ENCODE measurements at regions not wholly inside any gene's neighbourhood (a gene's known extent, or its start where the extent isn't known, plus 50 kb on each side); places are given as distances from the start of the nearest gene placed in this dataset.
"Not testable (repeated sequence)": the region's sequence is repeated elsewhere in the genome, so short reads cannot be mapped to it uniquely, and the experiment has no call there.

DNA sequence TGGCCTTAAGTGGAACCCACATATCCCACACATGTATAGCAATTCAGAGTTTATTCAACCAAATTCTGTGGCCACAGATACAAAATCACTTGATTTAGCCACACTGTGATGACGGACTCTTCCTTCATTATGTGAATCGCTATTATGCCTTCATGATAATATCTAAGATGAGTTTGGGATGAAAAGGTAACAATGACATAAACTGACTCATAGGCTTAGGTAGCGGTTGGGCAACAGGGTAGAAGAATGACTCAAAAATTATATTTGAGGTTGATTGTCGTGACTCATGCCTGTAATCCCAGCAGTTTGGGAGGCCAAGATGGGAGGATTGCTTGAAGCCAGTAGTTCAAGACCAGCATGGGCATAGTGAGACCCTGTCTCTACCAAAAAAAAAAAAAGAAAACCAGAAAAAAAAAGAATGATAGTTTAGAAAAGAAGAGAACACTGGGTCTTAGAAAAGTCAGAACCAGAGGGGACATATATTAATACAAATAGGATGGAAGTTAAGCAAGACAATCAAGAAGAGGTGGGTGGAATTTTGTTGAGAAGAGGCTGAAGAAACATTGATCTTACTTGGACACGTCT, 70.4 kb upstream of the USP9X start:
- H3K9me3 Mint-ChIP-seq = no peaks in the 10 kb centered on the region
- H3K36me3 Mint-ChIP-seq = no peaks in the 10 kb centered on the region
- no peak for DNase-seq (ENCODE audit: low spot score in 2 of 2)
- no peak overlapping the region for H3K27ac Mint-ChIP-seq
- ATAC-seq = peak; percentile 80
- H3K4me3 Mint-ChIP-seq = no peak overlapping the region
- H3K4me1 Mint-ChIP-seq = peaks cover 10% of the 10 kb centered on the region

DNA sequence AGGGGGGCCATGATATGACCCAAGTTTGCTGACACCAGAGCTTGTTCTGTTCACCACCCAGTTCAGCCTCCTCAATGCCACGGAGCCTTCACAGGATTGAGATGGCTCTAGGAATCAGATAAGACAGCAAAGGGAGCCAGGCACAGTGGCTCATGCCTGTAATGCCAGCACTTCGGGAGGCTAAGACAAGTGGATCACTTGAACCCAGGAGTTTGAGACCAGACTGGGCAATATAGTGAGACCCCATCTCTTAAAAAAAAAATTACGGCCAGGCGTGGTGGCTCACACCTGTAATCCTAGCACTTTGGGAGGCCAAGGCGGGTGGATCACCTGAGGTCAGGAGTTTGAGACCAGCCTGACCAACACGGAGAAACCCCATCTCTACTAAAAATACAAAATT, 67.5 kb upstream of the USP9X start:
- not testable (repeated sequence) for H3K36me3 Mint-ChIP-seq; H3K4me3 Mint-ChIP-seq; H3K9me3 Mint-ChIP-seq; H3K4me1 Mint-ChIP-seq; H3K27ac Mint-ChIP-seq; DNase-seq (ENCODE audit: low spot score in 2 of 2); ATAC-seq

DNA sequence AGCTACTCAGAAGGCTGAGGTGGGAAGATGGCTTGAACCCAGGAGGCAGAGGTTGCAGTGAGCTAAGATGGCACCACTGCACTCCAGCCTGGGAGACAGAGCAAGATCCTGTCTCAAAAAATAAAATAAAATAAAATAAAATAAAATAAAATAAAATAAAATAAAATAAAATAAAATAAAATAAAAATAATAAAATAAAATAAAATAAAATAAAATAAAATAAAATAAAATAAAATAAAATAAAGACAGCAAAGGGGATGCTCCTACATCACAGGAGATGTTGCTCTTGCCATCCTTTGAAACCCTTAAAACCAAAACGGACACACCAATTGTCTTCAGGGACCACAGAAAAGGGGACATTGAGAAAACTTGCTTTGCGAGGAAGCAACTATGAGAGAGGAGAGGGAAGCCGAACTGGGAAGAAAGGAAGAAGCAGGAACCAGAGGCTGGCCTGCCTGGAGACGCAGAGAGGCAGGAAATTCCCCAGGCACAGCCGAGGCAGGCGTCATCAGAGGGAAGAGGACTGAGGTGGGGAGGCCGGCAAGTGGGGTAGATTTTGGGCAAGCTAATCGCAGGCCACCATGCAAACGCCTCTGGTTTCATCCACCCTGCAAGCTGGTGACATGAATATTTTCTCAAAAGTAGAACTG, 66.7 kb upstream of the USP9X start:
- H3K4me3 Mint-ChIP-seq; H3K27ac Mint-ChIP-seq; H3K36me3 Mint-ChIP-seq; H3K4me1 Mint-ChIP-seq; H3K9me3 Mint-ChIP-seq; ATAC-seq; DNase-seq (ENCODE audit: low spot score in 2 of 2): not testable (repeated sequence)

DNA sequence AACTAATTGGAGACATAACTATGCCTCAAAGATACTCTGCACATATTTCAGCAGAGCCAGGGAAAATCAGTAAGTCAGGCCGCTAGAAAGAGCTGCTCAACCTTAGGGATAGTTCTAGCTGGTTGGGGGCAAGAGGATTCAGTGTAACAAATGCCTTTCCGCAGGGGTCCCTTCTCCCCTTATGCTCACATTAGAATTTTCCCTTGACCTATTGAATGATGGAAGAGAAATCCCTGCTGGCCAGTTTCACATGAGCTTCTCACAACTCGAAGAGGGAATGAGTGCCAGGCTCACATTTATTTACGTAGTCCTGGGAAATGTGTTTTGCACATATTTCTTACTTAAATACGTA, 66.2 kb upstream of the USP9X start:
- no peak for DNase-seq (ENCODE audit: low spot score in 2 of 2)
- Mint-ChIP-seq H3K27ac (no peak overlapping the region), H3K4me1 (peaks cover 10% of the 10 kb centered on the region), H3K4me3 (no peak overlapping the region), H3K9me3 (no peaks in the 10 kb centered on the region), H3K36me3 (no peaks in the 10 kb centered on the region)
- ATAC-seq = no peak

DNA sequence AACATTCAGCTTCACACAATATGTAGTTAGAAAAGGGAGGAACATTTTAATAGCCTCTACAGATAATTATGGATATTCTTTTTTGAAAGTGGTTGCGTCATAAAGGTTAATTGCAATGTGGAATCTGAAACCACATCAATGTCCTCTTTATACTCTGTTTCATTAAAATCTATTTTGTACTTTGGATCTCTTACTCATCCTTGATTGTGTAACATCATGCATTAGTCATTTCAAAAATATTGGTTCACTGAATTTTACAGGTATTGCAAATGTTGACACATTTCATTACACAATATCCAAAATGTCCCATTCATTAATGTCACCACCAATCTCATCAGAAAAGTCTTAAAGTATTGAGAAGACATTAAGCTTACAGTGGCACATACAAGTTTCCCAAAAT, 62.7 kb upstream of the USP9X start:
- Mint-ChIP-seq H3K27ac (no peak overlapping the region), H3K9me3 (no peaks in the 10 kb centered on the region), H3K4me1 (no peaks in the 10 kb centered on the region), H3K36me3 (no peaks in the 10 kb centered on the region), H3K4me3 (no peak overlapping the region)
- no peak for DNase-seq (ENCODE audit: low spot score in 2 of 2)
- ATAC-seq = no peak

DNA sequence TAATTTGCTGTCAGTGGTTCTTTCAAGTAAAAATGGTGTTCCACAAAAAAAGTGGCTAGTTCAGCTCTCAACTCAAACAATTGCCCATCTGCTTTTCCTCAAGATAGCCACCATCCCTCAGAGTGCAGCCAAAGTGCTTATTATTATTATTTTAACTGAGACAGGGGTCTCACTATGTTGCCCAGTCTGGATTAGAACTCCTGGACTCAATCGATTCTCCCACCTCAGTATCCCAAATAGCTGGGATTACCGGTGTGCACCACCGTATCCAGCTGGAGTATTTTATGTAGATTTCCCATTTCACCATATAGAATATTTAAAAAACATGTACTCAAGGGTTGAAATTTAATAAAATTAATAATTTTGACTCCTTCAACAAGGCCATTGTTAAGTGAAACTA, 62.1 kb upstream of the USP9X start:
- no peaks in the 10 kb centered on the region for H3K9me3 Mint-ChIP-seq
- H3K4me1 Mint-ChIP-seq = no peaks in the 10 kb centered on the region
- no peaks in the 10 kb centered on the region for H3K36me3 Mint-ChIP-seq
- ATAC-seq (no peak), DNase-seq (ENCODE audit: low spot score in 2 of 2) (no peak)
- no peak overlapping the region for H3K27ac Mint-ChIP-seq
- H3K4me3 Mint-ChIP-seq = no peak overlapping the region

DNA sequence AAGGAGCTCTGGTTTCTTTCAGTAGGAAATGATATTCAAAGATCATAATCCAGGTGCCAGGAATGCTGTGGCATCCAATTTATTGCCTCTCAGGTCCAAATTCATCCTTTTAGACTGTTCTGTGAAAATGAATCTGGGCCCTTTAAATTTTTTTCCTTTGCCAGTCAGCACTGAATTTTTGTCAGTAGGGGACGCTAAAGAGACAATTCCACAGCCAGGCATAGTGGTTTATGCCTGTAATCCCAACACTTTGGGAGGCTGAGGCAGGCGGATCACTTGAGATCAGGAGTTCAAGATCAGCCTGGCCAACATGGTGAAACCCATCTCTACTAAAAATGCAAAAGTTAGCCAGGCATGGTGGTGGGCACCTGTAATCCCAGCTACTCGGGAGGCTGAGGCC, 60.9 kb upstream of the USP9X start:
- not testable (repeated sequence) for H3K36me3 Mint-ChIP-seq; ATAC-seq; H3K4me3 Mint-ChIP-seq; H3K9me3 Mint-ChIP-seq; H3K27ac Mint-ChIP-seq; H3K4me1 Mint-ChIP-seq; DNase-seq (ENCODE audit: low spot score in 2 of 2)

DNA sequence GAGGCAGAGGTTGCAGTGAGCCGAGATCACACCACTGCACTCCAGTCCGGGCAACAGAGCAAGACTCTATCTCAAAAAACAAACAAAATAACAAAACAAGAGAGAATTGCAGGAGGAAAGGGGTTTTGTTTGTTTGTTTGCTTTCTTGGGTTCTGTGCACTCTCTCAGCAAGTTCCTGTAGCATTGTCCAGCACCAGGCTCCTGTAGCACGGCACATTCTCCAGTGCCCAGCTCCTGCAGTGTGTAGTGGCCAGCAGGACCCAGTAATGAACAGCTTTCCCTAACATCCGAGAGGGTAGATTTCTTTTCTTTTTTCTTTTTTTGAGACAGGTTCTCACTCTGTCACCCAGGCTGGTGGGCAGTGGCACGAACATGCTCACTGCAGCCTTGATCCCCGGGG, 60.5 kb upstream of the USP9X start:
- Mint-ChIP-seq H3K4me1 (no peaks in the 10 kb centered on the region), H3K4me3 (no peak overlapping the region), H3K9me3 (no peaks in the 10 kb centered on the region), H3K36me3 (no peaks in the 10 kb centered on the region), H3K27ac (no peak overlapping the region)
- ATAC-seq (no peak), DNase-seq (ENCODE audit: low spot score in 2 of 2) (no peak)

DNA sequence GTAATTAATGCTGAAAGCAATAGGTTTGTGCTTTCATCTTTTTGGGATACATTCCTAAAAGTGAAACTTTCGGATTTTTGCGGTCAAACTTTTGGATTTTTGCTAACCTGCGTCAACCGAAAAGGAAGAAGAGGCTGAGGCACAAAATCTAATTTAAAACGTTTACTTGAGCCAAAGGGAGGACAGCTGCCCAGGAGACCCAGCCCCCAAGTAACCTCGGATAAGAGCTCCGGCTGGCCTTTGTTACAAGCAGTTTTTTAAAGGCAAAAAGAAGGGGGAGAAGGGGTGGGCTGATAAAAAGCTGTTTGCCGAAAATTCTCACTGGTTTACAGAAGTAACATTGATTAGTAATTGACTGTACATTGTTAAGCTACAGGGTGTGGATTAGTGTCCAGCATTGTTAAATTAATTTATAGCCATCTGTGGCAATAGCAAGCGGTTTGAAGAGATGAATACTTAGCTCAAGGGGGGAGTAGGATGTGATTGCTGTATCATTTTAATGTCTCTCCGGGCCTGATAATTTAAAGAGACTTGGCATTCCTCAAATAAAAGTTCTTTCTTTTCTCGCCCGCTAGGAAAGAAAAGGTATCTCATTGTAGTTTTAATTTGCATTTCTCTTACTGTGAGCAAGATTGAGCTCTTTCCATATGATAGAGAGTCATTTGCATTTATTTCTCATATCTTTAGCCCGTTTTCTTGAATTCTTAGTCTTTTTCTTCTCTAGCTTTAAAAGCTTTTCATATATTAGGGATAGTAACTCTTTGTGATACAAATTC, 59.1 kb upstream of the USP9X start:
- ATAC-seq = no peak
- no peak for DNase-seq (ENCODE audit: low spot score in 2 of 2)
- Mint-ChIP-seq H3K4me3 (no peak overlapping the region), H3K9me3 (no peaks in the 10 kb centered on the region), H3K36me3 (no peaks in the 10 kb centered on the region), H3K27ac (no peak overlapping the region), H3K4me1 (no peaks in the 10 kb centered on the region)

DNA sequence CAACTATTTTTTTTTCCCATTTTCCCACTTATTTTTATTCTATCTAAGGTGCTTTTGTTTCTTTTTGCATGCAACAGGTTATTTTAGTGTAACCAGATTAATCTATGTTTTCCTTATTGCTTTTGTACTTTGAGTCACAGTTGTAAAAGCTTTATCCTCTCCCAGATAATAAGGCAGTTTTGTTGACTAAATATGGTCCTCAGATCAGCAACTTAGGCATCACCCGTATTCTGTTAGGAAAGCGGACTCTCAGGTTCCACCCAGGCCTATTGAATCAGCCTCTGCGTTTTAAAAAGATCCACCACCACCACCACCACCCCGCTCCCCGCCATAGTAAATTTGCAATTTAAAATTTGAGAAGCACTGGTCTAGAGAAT, 58.6 kb upstream of the USP9X start:
- H3K4me3 Mint-ChIP-seq = no peak overlapping the region
- H3K27ac Mint-ChIP-seq = no peak overlapping the region
- no peak for ATAC-seq
- no peaks in the 10 kb centered on the region for H3K4me1 Mint-ChIP-seq
- no peaks in the 10 kb centered on the region for H3K9me3 Mint-ChIP-seq
- no peak for DNase-seq (ENCODE audit: low spot score in 2 of 2)
- no peaks in the 10 kb centered on the region for H3K36me3 Mint-ChIP-seq

DNA sequence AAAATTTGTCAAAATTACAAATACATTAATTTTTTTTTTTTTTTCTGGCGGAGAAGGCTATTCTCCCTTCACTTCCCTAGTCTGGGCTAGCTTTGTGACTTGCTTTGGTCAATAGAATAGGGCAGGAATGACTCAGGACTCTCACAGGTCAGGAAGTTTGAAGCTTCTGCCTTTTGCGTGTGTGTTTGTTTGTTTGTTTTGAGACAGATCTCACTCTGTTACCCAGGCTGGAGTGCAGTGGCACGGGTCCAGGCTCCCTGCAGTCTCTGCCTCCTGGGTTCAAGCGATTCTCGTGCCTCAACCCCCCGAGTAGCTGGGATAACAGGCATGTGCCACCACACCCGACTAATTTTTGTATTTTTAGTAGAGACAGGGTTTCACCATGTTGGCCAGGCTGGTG, 55.9 kb upstream of the USP9X start:
- ATAC-seq = no peak
- Mint-ChIP-seq H3K36me3 (no peaks in the 10 kb centered on the region), H3K4me1 (no peaks in the 10 kb centered on the region), H3K4me3 (no peak overlapping the region), H3K9me3 (no peaks in the 10 kb centered on the region), H3K27ac (no peak overlapping the region)
- no peak for DNase-seq (ENCODE audit: low spot score in 2 of 2)

DNA sequence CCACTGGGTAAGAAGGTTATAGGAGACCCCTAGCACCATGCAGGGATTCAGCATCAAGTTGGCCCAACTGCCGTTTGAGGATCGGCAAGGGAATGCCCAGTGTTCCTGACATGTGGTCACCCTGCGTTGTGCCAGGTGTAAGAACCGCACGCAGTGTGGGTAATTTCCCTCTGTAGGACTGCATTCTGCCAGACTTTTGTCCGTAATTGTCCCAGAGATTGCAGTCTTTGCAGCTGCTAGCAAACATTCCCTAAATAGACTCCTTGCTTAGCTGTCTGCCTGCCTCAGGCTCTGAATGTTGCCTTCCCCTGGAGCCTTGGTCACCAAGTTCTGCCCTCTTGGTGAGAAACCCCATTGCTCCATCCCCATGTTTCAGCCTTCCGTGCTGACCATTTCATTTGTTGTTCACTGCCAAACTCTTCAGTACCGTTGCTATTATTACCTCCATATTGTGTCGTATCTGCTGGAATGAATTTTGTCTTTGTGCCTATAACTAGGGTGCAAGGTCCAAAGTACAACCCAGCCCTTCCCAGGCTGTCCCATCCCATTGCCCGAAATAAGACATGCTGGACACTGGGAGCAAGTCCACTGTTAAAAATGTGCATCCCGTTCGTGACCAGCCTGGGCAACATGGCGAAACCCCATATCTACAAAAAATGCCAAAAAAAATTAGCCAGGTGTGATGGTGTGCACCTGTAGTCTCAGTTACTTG, 53.8 kb upstream of the USP9X start:
- Mint-ChIP-seq H3K27ac (no peak overlapping the region), H3K36me3 (no peaks in the 10 kb centered on the region), H3K4me3 (no peak overlapping the region), H3K4me1 (no peaks in the 10 kb centered on the region), H3K9me3 (no peaks in the 10 kb centered on the region)
- DNase-seq (ENCODE audit: low spot score in 2 of 2) (no peak), ATAC-seq (no peak)

DNA sequence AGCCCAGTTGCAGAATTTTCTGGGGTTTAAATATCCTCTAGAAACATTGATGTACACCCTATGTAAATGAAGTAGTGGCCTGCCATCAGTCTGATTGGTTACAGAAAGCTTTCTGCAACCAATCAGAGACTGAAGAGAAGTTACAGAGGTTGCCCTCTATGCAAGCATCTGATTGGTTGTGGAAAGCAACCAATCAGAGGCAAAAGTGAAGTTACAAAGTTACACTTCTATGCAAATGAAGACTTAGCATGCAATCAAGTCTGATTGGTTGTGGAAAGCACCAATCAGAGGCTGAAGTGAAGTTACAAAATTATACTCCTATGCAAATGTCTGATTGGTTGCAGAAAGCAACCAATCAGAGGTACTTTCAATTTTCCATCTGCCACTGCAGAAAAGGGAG, 51.9 kb upstream of the USP9X start:
- no peak overlapping the region for H3K27ac Mint-ChIP-seq
- no peaks in the 10 kb centered on the region for H3K36me3 Mint-ChIP-seq
- no peaks in the 10 kb centered on the region for H3K9me3 Mint-ChIP-seq
- H3K4me3 Mint-ChIP-seq = no peak overlapping the region
- DNase-seq (ENCODE audit: low spot score in 2 of 2) = no peak
- H3K4me1 Mint-ChIP-seq = no peaks in the 10 kb centered on the region
- no peak for ATAC-seq

DNA sequence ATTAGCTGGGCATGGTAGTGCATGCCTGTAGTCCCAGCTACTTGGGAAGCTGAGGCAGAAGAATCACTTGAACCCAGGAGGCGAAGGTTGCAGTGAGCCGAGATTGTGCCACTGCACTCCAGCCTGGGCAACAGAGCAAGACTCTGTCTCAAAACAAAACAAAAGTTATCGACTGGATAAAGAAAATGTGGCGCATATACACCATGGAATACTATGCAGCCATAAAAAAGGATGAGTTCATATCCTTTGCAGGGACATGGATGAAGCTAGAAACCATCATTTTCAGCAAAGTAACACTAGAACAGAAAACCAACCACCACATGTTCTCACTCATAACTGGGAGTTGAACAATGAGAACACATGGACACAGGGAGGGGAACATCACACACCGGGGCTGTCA, 50.3 kb upstream of the USP9X start:
- ATAC-seq; H3K36me3 Mint-ChIP-seq; H3K4me3 Mint-ChIP-seq; H3K27ac Mint-ChIP-seq; H3K9me3 Mint-ChIP-seq; H3K4me1 Mint-ChIP-seq; DNase-seq (ENCODE audit: low spot score in 2 of 2): not testable (repeated sequence)
